HepG2 (cell line): ENCODE measurements at regions not wholly inside any gene's neighbourhood (a gene's known extent, or its start where the extent isn't known, plus 50 kb on each side); places are given as distances from the start of the nearest gene placed in this dataset.
"Not testable (repeated sequence)": the region's sequence is repeated elsewhere in the genome, so short reads cannot be mapped to it uniquely, and the experiment has no call there.

Experiments
- ATAC-seq: fragments of 200-7000 bp; cut with Tn5 transposase; 3 replicates; pipeline ENCODE4 v1.9.1; 2020; ENCODE audit warnings: mild to moderate bottlenecking, moderate library complexity
- BruUV-seq: library from RNA; stranded (reverse); fragments of 400-500 nt; replicated peaks from 2 replicates; lab custom pipeline; 2021; lab: Mats Ljungman, UMichigan
- CTCF ChIA-PET: fragments of 300-600 bp; formaldehyde crosslinking; extraction: SDS; loops from one replicate; lab custom pipeline; 2021; ENCODE audit warnings: low total read pairs, inconsistent platforms, low intra/inter-chr PET ratio; lab: Yijun Ruan, JAX
- POLR2A ChIA-PET: fragments of 350-600 bp; sonication (Branson Sonifier 250); formaldehyde crosslinking; loops from one replicate; lab custom pipeline; 2020; ENCODE audit warnings: antibody characterized with exemption, inconsistent platforms; lab: Yijun Ruan, JAX
- DNase-seq: peaks from one replicate; pipeline ENCODE4 v3.0.0-alpha.2; 2015; ENCODE audit warnings: low spot score
- FAIRE-seq: peaks from 3 replicates; lab custom pipeline; 2011; peaks lifted over from hg19 to GRCh38; lab: Jason Lieb, UNC
- H2AFZ ChIP-seq: one replicate; pipeline ENCODE4 v1.6.1; 2011; ENCODE audit warnings: low read length, inconsistent platforms
- H3K27ac ChIP-seq: fragments of 300-600 bp; 3 replicates; pipeline ENCODE4 v1.8.0; 2011; ENCODE audit warnings: mixed run types, mild to moderate bottlenecking, mixed read lengths, low read length, inconsistent platforms; ENCODE audit not compliant: insufficient read depth; ENCODE audit errors: extremely low read length
- H3K27me3 ChIP-seq, 2 experiments: fragments of 200-600 bp in 1 of 2; 2 replicates in 1 of 2; 3 replicates in 1 of 2; pipeline versions ENCODE4 v1.6.0 to v1.8.0; 2011; ENCODE audit warnings: low read length in 2 of 2, mild to moderate bottlenecking in 2 of 2, moderate library complexity in 2 of 2, inconsistent platforms in 1 of 2; ENCODE audit not compliant: insufficient read depth in 2 of 2, control insufficient read depth in 1 of 2
- H3K36me3 ChIP-seq, 2 experiments: fragments of 200-600 bp in 1 of 2; replicated peaks in 1 of 2; 2 replicates in 1 of 2; 3 replicates in 1 of 2; pipeline versions ENCODE4 v1.5.1 to v1.8.0; 2011; ENCODE audit warnings: low read length in 2 of 2, inconsistent platforms in 1 of 2; ENCODE audit not compliant: insufficient read depth in 2 of 2, control insufficient read depth in 1 of 2
- H3K4me1 ChIP-seq: 2 replicates; pipeline ENCODE4 v1.5.1; 2012; ENCODE audit warnings: low read length, inconsistent platforms; ENCODE audit not compliant: insufficient read depth
- H3K4me2 ChIP-seq: 2 replicates; pipeline ENCODE4 v1.6.0; 2011; ENCODE audit warnings: low read depth, low read length, inconsistent platforms
- H3K4me3 ChIP-seq, 3 experiments: fragments of 200-600 bp in 1 of 3; sonication (generic), shearing (Covaris generic) in 1 of 3; replicated peaks in 1 of 3; 2 replicates each; pipeline ENCODE4 v1.5.1; 2011 to 2016; ENCODE audit warnings: low read length in 3 of 3, inconsistent platforms in 2 of 3, low read depth in 2 of 3, mild to moderate bottlenecking in 2 of 3, control low read depth in 1 of 3, mixed read lengths in 1 of 3; ENCODE audit not compliant: insufficient read depth in 1 of 3
- H3K79me2 ChIP-seq: one replicate; pipeline ENCODE4 v1.6.1; 2011; ENCODE audit warnings: low read length, inconsistent platforms; ENCODE audit not compliant: insufficient read depth
- H3K9ac ChIP-seq: 2 replicates; pipeline ENCODE4 v1.6.0; 2011; ENCODE audit warnings: mild to moderate bottlenecking, low read depth, low read length, inconsistent platforms; ENCODE audit not compliant: insufficient read depth
- H3K9me3 ChIP-seq: 2 replicates; pipeline ENCODE4 v1.5.1; 2012; ENCODE audit warnings: mild to moderate bottlenecking, low read length
- H4K20me1 ChIP-seq: 2 replicates; pipeline ENCODE4 v1.6.0; 2011; ENCODE audit warnings: inconsistent platforms, mild to moderate bottlenecking, low read length, moderate library complexity; ENCODE audit not compliant: insufficient read depth
- WGBS: methylation state at CpG from one replicate; pipeline ENCODE4 v1.1.6; 2017; ENCODE audit warnings: low lambda C conversion rate; 5-methylcytosine and 5-hydroxymethylcytosine counted together
- in situ Hi-C: cut with HindIII; loops from 2 replicates; pipeline ENCODE4 v1.10.0; 2017; ENCODE audit warnings: low pct_unique_long_range_greater_than_20kb; ENCODE audit not compliant: extremely low pct_ligation_motif_present
- intact Hi-C: fragments of 100-400 bp; cut with micrococcal nuclease; formaldehyde crosslinking; loops from one replicate; pipeline ENCODE4 v1.10.0; 2022; ENCODE audit not compliant: unreplicated experiment

- intact Hi-C loops, H3K4me3 ChIP-seq, H3K36me3 ChIP-seq, H2AFZ ChIP-seq, H3K79me2 ChIP-seq, H3K27me3 ChIP-seq, H3K9me3 ChIP-seq, BruUV-seq, H3K4me1 ChIP-seq, H3K9ac ChIP-seq, POLR2A ChIA-PET, H4K20me1 ChIP-seq, CTCF ChIA-PET, FAIRE-seq, in situ Hi-C loops, H3K4me2 ChIP-seq, DNase-seq, H3K27ac ChIP-seq: not testable (repeated sequence)
- peak; percentile 90 for ATAC-seq
- no CpG with 5 or more reads among the region's 1 CpG for WGBS
These were observed 813.7 kb downstream of the SPATA31A1 start for GRCh38 chr9:40169204-40169603.

DNA sequence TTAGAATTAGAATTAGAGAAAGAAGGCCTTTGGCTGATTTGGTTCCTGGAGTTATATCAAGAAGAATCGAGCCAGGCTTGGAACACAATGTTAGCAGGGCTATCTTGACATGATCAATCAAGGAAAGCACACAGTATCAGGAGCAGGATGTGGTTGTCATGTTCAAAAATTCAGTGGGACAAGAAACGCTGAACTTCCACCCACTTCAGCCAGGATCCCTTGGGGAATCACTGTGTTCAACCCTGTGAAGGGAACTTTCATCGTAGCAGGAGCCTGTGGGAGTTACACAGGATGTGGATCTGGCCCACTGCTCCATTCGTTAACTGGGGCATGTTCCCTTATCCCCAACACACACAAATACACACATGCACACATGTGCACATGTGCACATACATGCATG lies 817.8 kb downstream of the SPATA31A1 start:
- H3K27ac ChIP-seq, H3K4me1 ChIP-seq, in situ Hi-C loops, FAIRE-seq, H3K9me3 ChIP-seq, ATAC-seq, CTCF ChIA-PET, H3K9ac ChIP-seq, POLR2A ChIA-PET, BruUV-seq, intact Hi-C loops, H3K27me3 ChIP-seq, H2AFZ ChIP-seq, H3K79me2 ChIP-seq, DNase-seq, H3K4me3 ChIP-seq, H3K36me3 ChIP-seq, H4K20me1 ChIP-seq, H3K4me2 ChIP-seq: not testable (repeated sequence)
- WGBS = 0% methylated on average over 1 of the region's 4 CpGs

GRCh38 chr9:40174035-40174434 lies 818.6 kb downstream of the SPATA31A1 start:
- H3K36me3 ChIP-seq, H2AFZ ChIP-seq, in situ Hi-C loops, DNase-seq, H3K27me3 ChIP-seq, BruUV-seq, H3K4me3 ChIP-seq, ATAC-seq, intact Hi-C loops, H3K79me2 ChIP-seq, H3K4me2 ChIP-seq, H3K9me3 ChIP-seq, CTCF ChIA-PET, FAIRE-seq, POLR2A ChIA-PET, H4K20me1 ChIP-seq, H3K27ac ChIP-seq, H3K4me1 ChIP-seq, H3K9ac ChIP-seq: not testable (repeated sequence)
- WGBS = 18% methylated on average over 1 of the region's 4 CpGs
